Epithelial cell of proximal tubule (primary cell): ENCODE measurements at regions not wholly inside any gene's neighbourhood (a gene's known extent, or its start where the extent isn't known, plus 50 kb on each side); places are given as distances from the start of the nearest gene placed in this dataset.

Source experiments
- DNase-seq: peaks from one replicate; pipeline ENCODE4 v3.0.0-alpha.2; 2011; ENCODE audit warnings: low read depth
- H3K4me3 ChIP-seq: 2 replicates; pipeline ENCODE4 v1.5.1; 2011; ENCODE audit warnings: low read depth, mild to moderate bottlenecking, low read length
- CTCF ChIP-seq: conservative IDR thresholded peaks from 2 replicates; pipeline ENCODE4 v1.5.1; 2012; ENCODE audit warnings: low read depth, mild to moderate bottlenecking, low read length

DNA sequence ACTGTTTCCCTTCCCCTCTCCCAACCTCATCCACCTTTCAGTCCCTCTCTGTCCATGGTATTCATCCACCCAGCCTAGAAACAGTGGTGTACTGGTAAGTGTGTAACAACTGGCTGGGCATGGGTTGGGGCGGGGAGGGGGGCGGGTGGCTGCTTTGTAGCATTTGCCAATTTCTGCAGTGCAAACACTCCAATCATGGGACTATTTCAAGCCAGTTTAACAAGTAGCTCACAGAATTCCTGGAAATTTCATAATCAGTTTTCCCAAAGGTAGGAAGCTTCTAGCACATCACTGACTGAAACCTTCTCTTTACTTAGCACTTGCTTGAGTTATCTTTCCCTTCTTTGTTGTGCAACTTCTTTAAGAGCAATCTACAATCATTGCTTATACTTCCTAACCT, 100.8 kb upstream of the WASF3 start:
- no peak for DNase-seq
- TF ChIP-seq CTCF, result no peak
- H3K4me3 ChIP-seq, result no peak overlapping the region

DNA sequence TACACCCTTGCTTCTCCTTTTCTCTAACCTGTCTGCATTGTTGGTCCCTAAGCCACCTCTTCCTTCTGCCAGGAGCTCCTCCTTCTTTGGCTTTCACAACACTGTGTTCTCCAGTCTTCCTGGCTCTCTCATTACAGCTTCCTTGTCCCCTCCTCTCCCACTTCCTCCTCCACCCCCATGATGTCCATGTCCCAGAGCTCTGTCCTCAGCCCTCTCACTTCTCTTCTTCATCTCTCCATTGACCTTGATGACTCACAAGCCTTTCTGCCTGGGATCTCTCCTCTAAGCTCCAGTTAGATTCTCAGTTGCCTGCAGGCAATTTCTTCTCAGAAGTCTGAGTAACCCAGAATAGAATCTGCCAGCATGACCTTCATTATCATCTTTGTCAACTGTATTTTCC, 100.3 kb upstream of the WASF3 start:
- no peak overlapping the region for H3K4me3 ChIP-seq
- no peak for TF ChIP-seq CTCF
- DNase-seq, result no peak

DNA sequence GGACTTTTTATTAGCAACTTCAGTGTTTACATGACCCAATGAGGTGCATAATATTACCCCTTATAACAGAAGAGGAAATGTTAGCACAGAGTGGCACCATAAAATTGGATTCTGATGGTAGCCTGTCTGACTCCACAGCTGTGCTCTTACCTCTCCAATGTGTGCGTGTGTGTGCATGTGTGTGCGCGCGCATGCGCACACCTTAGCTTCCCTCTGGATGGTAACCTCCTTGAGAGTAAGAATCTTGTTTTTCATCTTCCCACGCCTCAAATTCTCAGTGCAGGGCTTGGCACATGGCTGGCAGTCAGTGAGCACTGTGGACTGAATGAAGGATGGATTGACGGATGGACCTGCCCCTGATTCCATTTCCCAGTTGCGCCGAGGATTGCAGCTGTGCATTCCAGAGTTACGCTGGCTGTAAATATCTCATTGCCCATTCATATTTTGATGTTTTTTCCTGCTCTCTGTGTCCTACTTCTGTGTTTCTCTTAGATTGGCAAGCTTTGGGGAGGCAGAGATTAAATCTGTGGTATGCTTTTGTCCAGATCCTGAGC, 99.2 kb upstream of the WASF3 start:
- DNase-seq, result no peak
- no peak for TF ChIP-seq CTCF
- no peak overlapping the region for H3K4me3 ChIP-seq

GRCh38 chr13:26459276-26460131, 98.0 kb upstream of the WASF3 start:
- no peak overlapping the region for H3K4me3 ChIP-seq
- no peak for DNase-seq
- no peak for TF ChIP-seq CTCF

- H3K4me3 ChIP-seq, result no peak overlapping the region
- DNase-seq, result no peak
- TF ChIP-seq CTCF, result no peak
Observed at GRCh38 chr13:26460648-26461047, 96.8 kb upstream of the WASF3 start.

- H3K4me3 ChIP-seq, result no peak overlapping the region
- DNase-seq, result no peak
- no peak for TF ChIP-seq CTCF
Observed at GRCh38 chr13:26463296-26463695, 94.2 kb upstream of the WASF3 start.

- no peak overlapping the region for H3K4me3 ChIP-seq
- no peak for TF ChIP-seq CTCF
- DNase-seq, result no peak
Observed at GRCh38 chr13:26463848-26464247, 93.6 kb upstream of the WASF3 start.
